Central memory CD4-positive, alpha-beta T cell (primary cell): ENCODE measurements at regions not wholly inside any gene's neighbourhood (a gene's known extent, or its start where the extent isn't known, plus 50 kb on each side); places are given as distances from the start of the nearest gene placed in this dataset.

ENCODE experiments used
- DNase-seq: peaks from one replicate; pipeline ENCODE4 v3.0.0; 2022

- no peak for DNase-seq
These were observed 654.5 kb upstream of the ID2 start for GRCh38 chr2:8027387-8027786.

GRCh38 chr2:8028036-8028435, 653.8 kb upstream of the ID2 start:
- no peak for DNase-seq

- DNase-seq: no peak
These were observed 653.4 kb upstream of the ID2 start for GRCh38 chr2:8028436-8028835.

- DNase-seq: no peak
These were observed 652.9 kb upstream of the ID2 start for GRCh38 chr2:8028981-8029380.

GRCh38 chr2:8030573-8031303, 651.1 kb upstream of the ID2 start:
- no peak for DNase-seq

GRCh38 chr2:8031370-8031769, 650.5 kb upstream of the ID2 start:
- no peak for DNase-seq

- DNase-seq: no peak
These were observed 648.2 kb upstream of the ID2 start for GRCh38 chr2:8033546-8034096.

GRCh38 chr2:8036366-8036765, 645.5 kb upstream of the ID2 start:
- DNase-seq: no peak

- no peak for DNase-seq
These were observed 642.1 kb upstream of the ID2 start for GRCh38 chr2:8039732-8040131.

- DNase-seq: no peak
These were observed 638.6 kb upstream of the ID2 start for GRCh38 chr2:8043295-8043694.

- no peak for DNase-seq
These were observed 637.7 kb upstream of the ID2 start for GRCh38 chr2:8044046-8044594.

GRCh38 chr2:8045081-8045614, 636.7 kb upstream of the ID2 start:
- no peak for DNase-seq

GRCh38 chr2:8046849-8047248, 635.0 kb upstream of the ID2 start:
- DNase-seq: no peak

GRCh38 chr2:8049176-8049575, 632.7 kb upstream of the ID2 start:
- no peak for DNase-seq

GRCh38 chr2:8049851-8050571, 631.8 kb upstream of the ID2 start:
- no peak for DNase-seq

GRCh38 chr2:8053216-8053615, 628.6 kb upstream of the ID2 start:
- no peak for DNase-seq

GRCh38 chr2:8054070-8054469, 627.8 kb upstream of the ID2 start:
- no peak for DNase-seq

- no peak for DNase-seq
These were observed 623.2 kb upstream of the ID2 start for GRCh38 chr2:8058652-8059051.

GRCh38 chr2:8059255-8059654, 622.6 kb upstream of the ID2 start:
- no peak for DNase-seq

- no peak for DNase-seq
These were observed 622.1 kb upstream of the ID2 start for GRCh38 chr2:8059794-8060193.

- no peak for DNase-seq
These were observed 620.6 kb upstream of the ID2 start for GRCh38 chr2:8061219-8061618.

- no peak for DNase-seq
These were observed 617.3 kb upstream of the ID2 start for GRCh38 chr2:8064603-8065002.

- DNase-seq: no peak
These were observed 616.7 kb upstream of the ID2 start for GRCh38 chr2:8065191-8065590.
